Natural killer cell treated with Interleukin-12 subunit alpha and Interleukin-12 subunit beta and Interleukin-15 and Interleukin-18, amount 100 ng/mL, for 72 hours (primary cell): ENCODE measurements at regions not wholly inside any gene's neighbourhood (a gene's known extent, or its start where the extent isn't known, plus 50 kb on each side); places are given as distances from the start of the nearest gene placed in this dataset.

Experiments
- ATAC-seq, 2 donors: fragments of 150-1000 bp; cut with Tn5 transposase in 1 of 2; sonication (Bioruptor Pico), chemical (Tn5 transposase) in 1 of 2; 2 replicates each; pipeline ENCODE4 v1.10.0; 2021
- DNase-seq: peaks from one replicate; pipeline ENCODE4 v3.0.0; 2022; ENCODE audit warnings: low spot score
- H3K27ac Mint-ChIP-seq, 2 donors: 1 replicate in 1 of 2; 2 replicates in 1 of 2; pipeline ENCODE4 v1.8.0; 2022; ENCODE audit warnings: mixed read lengths in 2 of 2, mild to moderate bottlenecking in 1 of 2, moderate library complexity in 1 of 2
- H3K27me3 Mint-ChIP-seq, 2 donors: 1 replicate in 1 of 2; 2 replicates in 1 of 2; pipeline ENCODE4 v1.8.0; 2022; ENCODE audit warnings: mixed read lengths in 2 of 2
- H3K36me3 Mint-ChIP-seq: one replicate; pipeline ENCODE4 v1.8.0; 2022; ENCODE audit warnings: mixed read lengths
- H3K4me1 Mint-ChIP-seq, 2 donors: 1 replicate in 1 of 2; 2 replicates in 1 of 2; pipeline ENCODE4 v1.8.0; 2022; ENCODE audit warnings: low read depth in 2 of 2, mixed read lengths in 2 of 2, mild to moderate bottlenecking in 1 of 2
- H3K4me3 Mint-ChIP-seq: one replicate; pipeline ENCODE4 v1.8.0; 2022; ENCODE audit warnings: mixed read lengths
- H3K9me3 Mint-ChIP-seq: 2 replicates; pipeline ENCODE4 v1.8.0; 2022; ENCODE audit warnings: mixed read lengths

DNA sequence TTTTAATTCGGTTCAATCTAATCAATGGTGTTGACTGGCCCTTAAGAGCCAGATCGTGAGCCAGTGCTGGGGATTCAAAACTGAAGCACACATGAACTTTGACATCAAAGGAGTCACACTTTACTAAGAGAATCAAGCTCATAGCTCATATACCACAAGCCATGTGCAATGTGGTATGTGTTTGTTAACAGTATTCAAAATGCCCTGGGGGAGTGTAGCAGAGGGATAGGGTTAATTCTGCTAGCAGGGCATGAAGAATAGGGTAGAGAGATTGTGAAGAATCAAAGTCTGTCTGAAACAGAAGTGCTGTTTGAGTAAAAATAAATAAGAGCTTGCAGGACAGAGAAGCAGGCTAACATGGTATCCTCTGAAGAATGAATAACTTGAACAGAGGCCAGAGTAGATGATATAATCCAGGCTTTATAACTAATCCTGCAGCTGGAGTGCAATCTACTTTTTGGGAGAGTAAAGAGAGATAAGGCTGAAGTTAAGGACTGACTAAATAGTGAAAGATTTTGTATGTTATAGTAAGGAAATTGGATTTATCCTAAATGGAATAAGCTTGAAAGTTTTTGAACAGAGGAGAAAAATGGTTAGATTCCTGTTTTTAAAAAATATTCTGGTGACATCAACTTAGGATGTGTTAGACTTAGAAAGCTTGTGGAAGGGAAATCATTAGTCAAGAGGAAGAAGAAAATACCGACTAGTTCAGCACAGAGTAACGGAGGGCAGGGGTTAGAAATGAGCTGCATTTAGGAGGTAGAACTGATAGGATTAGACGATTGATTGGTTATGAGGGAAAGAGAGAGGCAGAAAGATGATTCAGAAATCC, 292.0 kb downstream of the NFKBIZ start:
- Mint-ChIP-seq H3K27ac (no peak overlapping the region), H3K27me3 (peaks cover 10 to 34% of the 10 kb centered on the region in 2 donors), H3K4me1 (no peaks in the 10 kb centered on the region), H3K9me3 (no peaks in the 10 kb centered on the region), H3K4me3 (no peak overlapping the region), H3K36me3 (no peaks in the 10 kb centered on the region)
- ATAC-seq (no peak), DNase-seq (no peak)

DNA sequence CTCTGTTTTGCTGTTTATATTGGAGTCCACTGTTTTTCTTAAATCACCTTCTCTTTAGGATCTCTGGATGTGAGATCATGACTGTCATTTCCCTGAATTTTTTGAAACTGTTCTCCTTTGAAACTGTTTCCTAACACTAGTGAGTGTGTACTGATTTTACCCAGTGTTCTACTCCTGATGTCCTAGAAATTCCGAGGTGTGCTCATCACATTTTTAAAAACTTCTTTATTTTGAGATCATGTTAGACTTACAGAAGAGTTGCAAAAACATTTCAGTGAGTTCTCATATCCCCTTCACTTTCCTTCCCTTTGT, 292.6 kb downstream of the NFKBIZ start:
- no peak for ATAC-seq
- H3K36me3 Mint-ChIP-seq: no peaks in the 10 kb centered on the region
- H3K9me3 Mint-ChIP-seq: no peaks in the 10 kb centered on the region
- no peak overlapping the region for H3K27ac Mint-ChIP-seq
- H3K4me3 Mint-ChIP-seq: no peak overlapping the region
- H3K27me3 Mint-ChIP-seq: peaks cover 10 to 34% of the 10 kb centered on the region in 2 donors
- H3K4me1 Mint-ChIP-seq: no peaks in the 10 kb centered on the region
- DNase-seq: no peak

DNA sequence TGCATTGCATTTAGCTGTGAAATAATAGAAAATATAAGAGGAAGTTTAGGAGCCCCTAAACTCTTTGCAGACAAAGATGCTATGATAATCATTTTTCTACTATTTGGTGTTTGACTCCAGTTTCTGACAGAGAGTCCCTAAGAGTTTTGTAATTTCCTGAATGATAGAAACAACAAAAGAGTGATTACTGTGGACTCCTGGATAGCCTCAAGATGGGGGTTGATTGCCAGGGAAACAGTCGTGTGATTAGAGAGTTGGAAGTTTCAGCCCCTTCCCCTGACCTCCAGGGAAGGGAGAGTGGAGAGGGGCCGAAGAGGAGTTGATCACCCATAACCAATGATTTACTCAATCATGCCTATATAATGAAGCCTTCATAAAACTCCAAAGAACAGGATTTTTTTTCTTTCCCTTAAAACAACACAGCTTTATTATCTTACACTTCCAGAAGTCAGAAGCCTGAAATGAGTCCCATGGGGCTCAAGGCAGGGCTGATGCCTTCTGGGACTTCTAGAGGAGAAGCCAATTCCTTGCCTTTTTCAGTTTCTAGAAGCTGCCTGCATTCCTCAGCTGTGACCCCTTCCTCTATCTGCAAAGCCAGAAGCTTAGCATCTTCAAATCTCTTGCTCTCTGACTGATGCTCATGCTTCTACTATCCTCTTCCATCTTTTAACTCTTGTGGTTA, 292.3 kb upstream of the ZPLD1 start:
- Mint-ChIP-seq H3K27me3 (peaks cover 6 to 34% of the 10 kb centered on the region in 2 donors), H3K4me3 (no peak overlapping the region), H3K9me3 (no peaks in the 10 kb centered on the region), H3K4me1 (no peaks in the 10 kb centered on the region), H3K36me3 (no peaks in the 10 kb centered on the region), H3K27ac (no peak overlapping the region)
- ATAC-seq (no peak), DNase-seq (no peak)

DNA sequence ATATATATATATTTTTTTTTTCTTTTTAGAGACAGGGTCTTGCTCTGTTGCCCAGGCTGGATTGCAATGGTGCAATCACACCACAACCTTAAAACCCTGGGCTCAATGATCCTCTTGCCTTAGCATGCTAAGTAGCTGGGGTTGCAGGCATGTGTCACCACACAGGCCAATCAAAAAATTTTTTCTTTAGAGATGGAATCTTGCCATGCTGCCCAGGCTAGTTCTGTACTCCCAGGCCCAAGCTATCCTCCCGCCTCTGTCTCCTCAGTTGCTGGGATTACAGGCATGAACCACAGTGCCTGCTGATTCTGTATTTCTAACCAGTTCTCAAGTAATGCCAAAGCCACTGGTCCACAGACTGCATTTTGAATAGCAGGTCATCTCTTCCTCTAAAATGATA, 291.3 kb upstream of the ZPLD1 start:
- no peaks in the 10 kb centered on the region for H3K9me3 Mint-ChIP-seq
- H3K27ac Mint-ChIP-seq: no peak overlapping the region
- ATAC-seq: no peak
- DNase-seq: no peak
- no peak overlapping the region for H3K4me3 Mint-ChIP-seq
- no peaks in the 10 kb centered on the region for H3K36me3 Mint-ChIP-seq
- no peaks in the 10 kb centered on the region for H3K4me1 Mint-ChIP-seq
- H3K27me3 Mint-ChIP-seq: peaks cover 6 to 34% of the 10 kb centered on the region in 2 donors

DNA sequence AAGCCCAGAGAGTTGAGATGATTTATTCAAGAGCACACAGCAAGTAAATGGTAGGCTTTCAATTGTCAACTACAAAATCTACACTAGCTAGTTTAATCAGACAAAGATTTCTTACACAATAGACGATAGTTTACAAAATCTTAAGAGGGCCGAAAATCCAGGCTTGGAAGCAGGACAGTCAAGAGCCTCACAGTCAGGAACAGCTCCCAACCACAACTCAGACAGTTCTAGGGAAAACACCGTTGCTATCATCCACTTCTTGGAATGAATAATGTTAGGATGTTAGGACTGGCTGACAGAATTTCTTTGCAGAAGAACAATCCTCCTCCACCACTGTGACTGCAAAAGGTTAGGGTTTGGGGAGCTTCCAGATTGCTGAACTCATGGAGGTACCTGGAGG, 290.8 kb upstream of the ZPLD1 start:
- ATAC-seq (no peak), DNase-seq (no peak)
- Mint-ChIP-seq H3K4me1 (no peaks in the 10 kb centered on the region), H3K27ac (no peak overlapping the region), H3K27me3 (peaks cover 6 to 35% of the 10 kb centered on the region in 2 donors), H3K9me3 (no peaks in the 10 kb centered on the region), H3K4me3 (no peak overlapping the region), H3K36me3 (no peaks in the 10 kb centered on the region)

DNA sequence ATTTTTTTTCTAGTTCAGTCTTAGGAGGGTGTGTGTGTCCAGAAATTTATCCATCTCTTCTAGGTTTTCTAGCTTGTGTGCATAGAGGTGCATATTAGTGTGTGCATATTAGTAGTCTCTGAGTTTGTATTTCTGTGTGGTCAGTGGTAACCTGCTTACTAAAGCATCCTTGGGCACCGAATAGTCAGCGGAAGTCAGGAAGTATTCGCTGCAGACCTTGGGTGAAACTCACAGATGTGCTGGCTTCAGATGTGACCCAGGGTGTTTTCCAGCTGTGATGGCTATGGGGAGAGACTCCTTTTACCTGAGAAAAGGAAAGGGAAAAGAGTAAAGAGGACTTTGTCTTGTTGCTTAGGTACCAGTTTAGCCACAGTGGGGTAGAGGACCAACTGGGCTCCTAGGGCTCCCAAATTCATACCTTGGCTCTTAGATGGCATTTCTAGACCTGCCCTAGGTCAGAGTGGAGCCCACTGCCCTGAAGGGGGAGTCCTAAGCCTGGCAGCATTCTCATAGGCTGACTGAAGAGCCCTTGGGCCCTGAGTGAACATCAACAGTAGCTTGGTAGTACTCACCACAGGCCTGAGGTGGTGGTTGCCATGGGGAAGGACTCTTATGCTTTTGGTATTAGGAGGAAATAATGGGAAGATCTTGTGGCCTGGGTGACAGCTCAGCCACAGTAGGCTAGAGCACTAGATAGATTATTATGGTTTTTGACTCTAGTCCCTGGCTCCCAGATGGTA, 286.0 kb upstream of the ZPLD1 start:
- peak in 1 of 2 donors; percentile 24 for ATAC-seq
- DNase-seq: no peak
- Mint-ChIP-seq H3K4me3 (no peak overlapping the region), H3K36me3 (peaks cover 22% of the 10 kb centered on the region), H3K27me3 (peaks cover 9 to 28% of the 10 kb centered on the region in 2 donors), H3K9me3 (peaks cover 14% of the 10 kb centered on the region), H3K4me1 (peaks cover 0 to 5% of the 10 kb centered on the region in 2 donors), H3K27ac (no peak overlapping the region)

DNA sequence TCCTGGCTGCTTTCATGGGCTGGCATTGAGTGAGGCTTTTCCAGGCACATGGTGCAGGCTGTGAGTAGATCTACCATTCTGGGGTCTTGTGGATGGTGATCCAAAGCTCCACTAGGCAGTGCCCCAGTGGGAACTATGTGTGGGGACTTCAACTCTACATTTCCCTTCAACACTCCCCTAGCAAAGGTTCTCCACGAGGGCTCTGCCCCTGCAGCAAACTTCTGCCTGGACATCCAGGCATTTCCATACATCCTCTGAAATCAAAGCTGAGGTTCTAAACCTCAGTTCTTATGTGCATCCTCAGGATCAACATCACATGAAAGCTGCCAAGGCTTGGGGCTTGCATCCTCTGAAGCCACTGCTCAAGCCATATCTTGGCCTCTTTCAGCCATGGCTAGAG, 282.9 kb upstream of the ZPLD1 start:
- Mint-ChIP-seq H3K9me3 (peaks cover 14% of the 10 kb centered on the region), H3K27ac (no peak overlapping the region), H3K27me3 (peaks cover 11 to 44% of the 10 kb centered on the region in 2 donors), H3K4me3 (no peak overlapping the region), H3K4me1 (peaks cover 0 to 7% of the 10 kb centered on the region in 2 donors), H3K36me3 (peaks cover 22% of the 10 kb centered on the region)
- ATAC-seq: no peak
- DNase-seq: no peak

GRCh38 chr3:102156426-102156825, 278.4 kb upstream of the ZPLD1 start:
- H3K36me3 Mint-ChIP-seq: peaks cover 9% of the 10 kb centered on the region
- no peak for DNase-seq
- H3K27me3 Mint-ChIP-seq: peaks cover 9 to 30% of the 10 kb centered on the region in 2 donors
- H3K27ac Mint-ChIP-seq: no peak overlapping the region
- H3K4me1 Mint-ChIP-seq: peaks cover 0 to 7% of the 10 kb centered on the region in 2 donors
- ATAC-seq: no peak
- H3K4me3 Mint-ChIP-seq: no peak overlapping the region
- H3K9me3 Mint-ChIP-seq: peaks cover 7% of the 10 kb centered on the region

DNA sequence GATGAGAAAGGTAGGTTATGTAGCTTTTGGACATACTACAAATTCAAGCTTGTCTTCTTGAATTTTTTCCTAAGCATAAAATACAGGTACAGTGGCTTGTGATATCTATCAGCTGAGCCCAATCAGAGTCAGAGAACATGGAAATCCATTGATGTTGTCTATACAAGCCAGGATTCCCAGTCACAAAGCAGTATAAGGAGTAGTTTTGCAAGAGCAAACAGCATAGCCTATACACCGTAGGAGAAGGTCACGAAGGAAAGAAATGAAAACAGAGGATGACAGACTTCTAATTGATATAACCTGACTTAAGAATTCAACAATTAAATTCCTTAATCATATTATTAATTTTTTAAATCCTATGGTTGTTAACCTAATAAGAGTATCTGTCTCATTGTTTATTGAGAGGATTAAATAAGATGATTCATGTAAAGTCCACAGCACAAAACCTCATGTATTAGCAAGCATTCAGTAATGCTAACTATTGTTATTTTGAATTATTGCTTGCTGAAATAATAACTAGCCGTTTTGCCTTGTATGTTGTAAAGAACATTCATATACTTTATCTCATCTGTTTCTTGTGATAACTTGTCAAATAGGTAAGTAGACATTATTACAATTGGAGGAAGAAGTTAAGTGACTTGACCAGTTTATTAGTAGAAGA, 276.6 kb upstream of the ZPLD1 start:
- ATAC-seq (no peak), DNase-seq (no peak)
- Mint-ChIP-seq H3K27me3 (peaks cover 2 to 21% of the 10 kb centered on the region in 2 donors), H3K4me3 (no peak overlapping the region), H3K36me3 (no peaks in the 10 kb centered on the region), H3K4me1 (peaks cover 0 to 2% of the 10 kb centered on the region in 2 donors), H3K9me3 (no peaks in the 10 kb centered on the region), H3K27ac (no peak overlapping the region)

DNA sequence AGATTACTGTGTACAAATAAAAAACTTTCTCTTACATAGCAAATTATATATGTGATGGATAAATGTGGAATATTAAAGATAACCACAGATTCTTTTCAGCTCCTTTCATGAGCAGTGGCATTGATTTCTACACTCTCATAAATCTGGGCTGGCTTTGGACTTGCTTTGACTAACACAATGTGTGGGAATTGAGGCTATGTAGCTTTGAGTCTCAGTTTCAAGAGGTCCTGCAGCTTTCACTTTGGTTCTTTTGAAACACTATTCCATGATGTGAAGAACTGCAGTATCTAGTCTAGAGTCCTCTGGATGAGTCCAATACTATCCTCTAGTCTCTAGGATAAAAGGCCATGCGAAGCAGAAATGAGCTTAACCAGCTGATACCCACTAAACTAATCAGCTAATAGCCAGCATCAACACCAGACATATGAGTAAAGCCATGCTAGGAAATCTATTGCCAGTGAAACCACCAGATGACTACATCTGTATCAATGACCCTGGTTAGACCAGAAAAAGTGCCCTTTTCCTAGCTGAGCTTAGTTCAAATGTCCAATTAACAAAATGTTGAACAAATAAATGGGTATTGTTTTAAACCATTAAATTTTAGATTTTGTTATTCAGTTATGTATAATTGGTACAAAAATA, 274.9 kb upstream of the ZPLD1 start:
- H3K9me3 Mint-ChIP-seq: no peaks in the 10 kb centered on the region
- DNase-seq (no peak), ATAC-seq (no peak)
- H3K4me3 Mint-ChIP-seq: no peak overlapping the region
- H3K27me3 Mint-ChIP-seq: peaks cover 4% of the 10 kb centered on the region in 2 donors
- peaks cover 0 to 2% of the 10 kb centered on the region in 2 donors for H3K4me1 Mint-ChIP-seq
- H3K27ac Mint-ChIP-seq: no peak overlapping the region
- no peaks in the 10 kb centered on the region for H3K36me3 Mint-ChIP-seq

DNA sequence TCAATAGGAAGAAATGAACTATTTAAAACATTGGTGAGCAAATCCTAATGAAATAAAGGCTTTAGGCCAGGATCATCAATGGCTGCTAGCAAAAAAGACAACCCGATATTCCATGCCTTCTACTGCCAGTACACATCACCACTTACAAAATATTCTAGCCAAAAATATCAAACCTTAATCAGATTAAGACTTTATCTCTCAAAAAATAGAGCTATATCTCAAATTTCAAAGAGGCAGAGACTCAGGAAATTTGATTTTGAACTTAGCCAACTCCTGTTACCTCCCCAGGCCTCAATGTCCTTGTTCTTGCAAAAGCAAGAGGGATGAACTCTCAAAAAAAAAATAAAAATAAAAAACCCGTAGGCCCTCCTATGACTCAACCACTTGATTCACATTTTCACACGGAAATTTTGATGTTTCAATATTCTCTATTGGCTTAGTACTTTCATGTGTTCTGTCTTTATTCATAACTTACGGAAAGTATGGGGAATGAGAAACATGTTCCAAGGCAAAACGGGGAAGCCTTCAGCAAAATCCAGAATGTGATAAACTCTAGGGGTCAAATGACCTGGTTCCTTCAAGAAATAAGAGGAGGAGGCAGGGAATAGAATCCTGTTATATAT, 273.3 kb upstream of the ZPLD1 start:
- DNase-seq (no peak), ATAC-seq (no peak)
- H3K27me3 Mint-ChIP-seq: peaks cover 0 to 2% of the 10 kb centered on the region in 2 donors
- H3K9me3 Mint-ChIP-seq: no peaks in the 10 kb centered on the region
- H3K4me1 Mint-ChIP-seq: no peaks in the 10 kb centered on the region
- H3K27ac Mint-ChIP-seq: no peak overlapping the region
- H3K36me3 Mint-ChIP-seq: no peaks in the 10 kb centered on the region
- H3K4me3 Mint-ChIP-seq: no peak overlapping the region

DNA sequence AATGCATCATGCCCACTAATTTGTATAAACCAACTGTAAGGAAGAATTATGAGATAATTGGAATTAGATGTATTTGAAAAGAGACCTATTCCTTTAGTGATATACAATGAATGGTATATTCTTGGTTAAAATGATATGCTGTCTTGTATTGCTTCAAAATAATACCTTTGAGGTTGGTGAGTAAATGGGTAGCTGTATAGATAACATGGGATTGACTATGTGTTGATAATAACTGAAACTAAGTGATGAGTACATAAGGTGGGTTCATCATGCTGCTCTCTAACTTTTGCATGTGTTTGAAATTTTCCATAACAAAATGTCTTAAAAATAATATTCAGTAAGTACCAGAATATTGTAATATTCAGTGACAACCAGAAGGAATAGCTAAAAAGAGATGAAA, 272.6 kb upstream of the ZPLD1 start:
- Mint-ChIP-seq H3K36me3 (no peaks in the 10 kb centered on the region), H3K4me1 (no peaks in the 10 kb centered on the region), H3K27ac (peak overlapping the region in 1 of 2 donors; percentile 26), H3K4me3 (no peak overlapping the region), H3K9me3 (no peaks in the 10 kb centered on the region), H3K27me3 (peaks cover 0 to 2% of the 10 kb centered on the region in 2 donors)
- ATAC-seq (no peak), DNase-seq (no peak)
